HG02623 (cell line): ENCODE measurements at regions not wholly inside any gene's neighbourhood (a gene's known extent, or its start where the extent isn't known, plus 50 kb on each side); places are given as distances from the start of the nearest gene placed in this dataset.

Experiments
- ATAC-seq: cut with Tn5 transposase; IDR thresholded peaks from one replicate; pipeline ENCODE4 v1.9.1; 2021; ENCODE audit warnings: moderate library complexity; ENCODE audit not compliant: unreplicated experiment

- peak; percentile 88 for ATAC-seq
Observed at GRCh38 chr2:234308813-234309195, 188.1 kb downstream of the ARL4C start.

GRCh38 chr2:234308073-234308812, 188.6 kb downstream of the ARL4C start:
- ATAC-seq, result no peak

- no peak for ATAC-seq
Observed at GRCh38 chr2:234307322-234307961, 189.4 kb downstream of the ARL4C start.

GRCh38 chr2:234306426-234307173, 190.3 kb downstream of the ARL4C start:
- ATAC-seq, result no peak

GRCh38 chr2:234305846-234306245, 191.0 kb downstream of the ARL4C start:
- ATAC-seq, result no peak

- ATAC-seq, result no peak
Observed at GRCh38 chr2:234304950-234305349, 191.9 kb downstream of the ARL4C start.

- no peak for ATAC-seq
Observed at GRCh38 chr2:234302664-234302991, 194.3 kb downstream of the ARL4C start.

GRCh38 chr2:234300932-234301823, 195.7 kb downstream of the ARL4C start:
- ATAC-seq, result no peak

GRCh38 chr2:234300391-234300925, 196.4 kb downstream of the ARL4C start:
- ATAC-seq, result no peak

- ATAC-seq, result no peak
Observed at GRCh38 chr2:234298918-234299317, 198.0 kb downstream of the ARL4C start.

- no peak for ATAC-seq
Observed at GRCh38 chr2:234296991-234297390, 199.9 kb downstream of the ARL4C start.

- no peak for ATAC-seq
Observed at GRCh38 chr2:234293973-234294372, 202.9 kb downstream of the ARL4C start.

- ATAC-seq, result no peak
Observed at GRCh38 chr2:234292962-234293243, 204.0 kb downstream of the ARL4C start.

- ATAC-seq, result peak; percentile 47
Observed at GRCh38 chr2:234292205-234292961, 204.5 kb downstream of the ARL4C start.

GRCh38 chr2:234291765-234292204, 205.1 kb downstream of the ARL4C start:
- ATAC-seq, result no peak

GRCh38 chr2:234290671-234291070, 206.2 kb downstream of the ARL4C start:
- ATAC-seq, result peak; percentile 54

- ATAC-seq, result no peak
Observed at GRCh38 chr2:234289834-234290590, 206.9 kb downstream of the ARL4C start.

- no peak for ATAC-seq
Observed at GRCh38 chr2:234288974-234289455, 207.9 kb downstream of the ARL4C start.

GRCh38 chr2:234287650-234288049, 209.2 kb downstream of the ARL4C start:
- ATAC-seq, result no peak
